ENCODE measurements at regions not wholly inside any gene's neighbourhood (a gene's known extent, or its start where the extent isn't known, plus 50 kb on each side); places are given as distances from the start of the nearest gene placed in this dataset.

- TF ChIP-seq POLR2AphosphoS5 (IDR thresholded peaks at IDR 0.05) (no peak), CTCF (IDR thresholded peaks at IDR 0.05) (no peak), POLR2A (IDR thresholded peaks at IDR 0.05) (no peak)
These were observed 484.6 kb downstream of the TSHZ3 start for GRCh38 chr19:30864391-30865215.

Data from prostate gland (tissue), 2 donors.